IMR-90 (cell line): ENCODE measurements at regions not wholly inside any gene's neighbourhood (a gene's known extent, or its start where the extent isn't known, plus 50 kb on each side); places are given as distances from the start of the nearest gene placed in this dataset.

Source experiments
- BHLHE40 ChIP-seq: fragments of 150-350 bp; IDR thresholded peaks from 2 replicates; pipeline ENCODE4 v1.6.1; 2016; ENCODE audit warnings: mild to moderate bottlenecking, low read depth, low read length
- CEBPB ChIP-seq: IDR thresholded peaks from 2 replicates; pipeline ENCODE4 v1.6.1; 2012; ENCODE audit warnings: low read depth, low read length, improper control_type of control experiment
- MAFK ChIP-seq: IDR thresholded peaks from 2 replicates; pipeline ENCODE4 v1.6.1; 2012; ENCODE audit warnings: low read depth, low read length, improper control_type of control experiment
- MAZ ChIP-seq: IDR thresholded peaks from 2 replicates; pipeline ENCODE4 v1.6.1; 2012; ENCODE audit warnings: low read depth, mild to moderate bottlenecking, low read length, improper control_type of control experiment, moderate library complexity, borderline replicate concordance
- POLR2A ChIP-seq: IDR thresholded peaks from 2 replicates; pipeline ENCODE4 v1.6.1; 2012; ENCODE audit warnings: mild to moderate bottlenecking, low read depth, low read length
- RAD21 ChIP-seq: IDR thresholded peaks from 2 replicates; pipeline ENCODE4 v1.6.1; 2012; ENCODE audit warnings: low read length, improper control_type of control experiment
- RFX5 ChIP-seq: IDR thresholded peaks from 2 replicates; pipeline ENCODE4 v1.8.0; 2012; ENCODE audit warnings: low read depth, mild to moderate bottlenecking, low read length, moderate library complexity
- TF ChIP-seq, protein P1 (sequence below): conservative IDR thresholded peaks from 2 replicates; pipeline ENCODE4 v1.5.1; 2012; ENCODE audit warnings: mild to moderate bottlenecking, low read depth, low read length, improper control_type of control experiment
- TF ChIP-seq, protein P2 (sequence below): fragments of 150-350 bp; IDR thresholded peaks from 2 replicates; pipeline ENCODE4 v1.6.1; 2017; ENCODE audit warnings: mild to moderate bottlenecking, antibody characterized with exemption, low read length, low read depth

DNA sequence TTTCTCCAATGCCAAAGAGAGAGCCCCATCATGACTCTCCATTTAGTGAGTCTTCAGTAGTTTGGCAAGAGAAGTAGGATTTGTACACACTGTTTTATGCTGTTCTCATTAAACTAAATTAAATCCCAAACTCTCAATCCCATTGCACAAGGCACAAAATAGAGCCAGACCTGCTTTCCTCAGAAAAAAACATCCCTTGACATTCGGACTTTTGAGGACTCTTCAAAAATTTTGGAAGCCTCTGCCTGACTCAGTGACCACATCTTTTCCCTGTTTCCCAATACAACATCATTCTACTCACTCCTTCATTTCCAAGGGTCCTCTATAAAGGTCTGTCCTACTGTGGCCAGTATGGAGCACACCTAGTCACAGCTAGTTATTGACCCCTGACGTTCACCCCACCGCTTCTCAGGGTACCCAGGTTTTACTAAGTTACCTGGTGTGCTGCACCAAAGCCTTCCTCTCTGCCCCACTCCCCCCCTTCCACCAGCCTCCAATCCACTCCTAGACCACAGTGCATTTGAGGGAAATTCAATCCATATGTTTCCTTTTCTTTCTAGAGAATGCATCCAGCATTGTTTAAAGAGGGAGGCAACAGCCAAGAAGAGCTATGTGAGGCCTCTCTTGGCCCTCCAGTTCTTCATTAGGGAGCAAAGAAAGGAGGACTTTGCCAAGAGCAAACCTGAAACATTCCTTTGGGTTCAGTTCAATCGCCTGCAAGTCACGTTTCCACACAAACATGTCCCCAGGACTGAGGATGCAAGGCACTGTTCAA, 428.7 kb downstream of the PLPP3 start:
- TF ChIP-seq MAFK, result no peak
- TF ChIP-seq, protein P1, sequence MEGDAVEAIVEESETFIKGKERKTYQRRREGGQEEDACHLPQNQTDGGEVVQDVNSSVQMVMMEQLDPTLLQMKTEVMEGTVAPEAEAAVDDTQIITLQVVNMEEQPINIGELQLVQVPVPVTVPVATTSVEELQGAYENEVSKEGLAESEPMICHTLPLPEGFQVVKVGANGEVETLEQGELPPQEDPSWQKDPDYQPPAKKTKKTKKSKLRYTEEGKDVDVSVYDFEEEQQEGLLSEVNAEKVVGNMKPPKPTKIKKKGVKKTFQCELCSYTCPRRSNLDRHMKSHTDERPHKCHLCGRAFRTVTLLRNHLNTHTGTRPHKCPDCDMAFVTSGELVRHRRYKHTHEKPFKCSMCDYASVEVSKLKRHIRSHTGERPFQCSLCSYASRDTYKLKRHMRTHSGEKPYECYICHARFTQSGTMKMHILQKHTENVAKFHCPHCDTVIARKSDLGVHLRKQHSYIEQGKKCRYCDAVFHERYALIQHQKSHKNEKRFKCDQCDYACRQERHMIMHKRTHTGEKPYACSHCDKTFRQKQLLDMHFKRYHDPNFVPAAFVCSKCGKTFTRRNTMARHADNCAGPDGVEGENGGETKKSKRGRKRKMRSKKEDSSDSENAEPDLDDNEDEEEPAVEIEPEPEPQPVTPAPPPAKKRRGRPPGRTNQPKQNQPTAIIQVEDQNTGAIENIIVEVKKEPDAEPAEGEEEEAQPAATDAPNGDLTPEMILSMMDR, result no peak
- no peak for TF ChIP-seq CEBPB
- TF ChIP-seq POLR2A, result no peak
- TF ChIP-seq RFX5, result no peak
- no peak for TF ChIP-seq MAZ
- TF ChIP-seq RAD21, result no peak
- TF ChIP-seq, protein P2, sequence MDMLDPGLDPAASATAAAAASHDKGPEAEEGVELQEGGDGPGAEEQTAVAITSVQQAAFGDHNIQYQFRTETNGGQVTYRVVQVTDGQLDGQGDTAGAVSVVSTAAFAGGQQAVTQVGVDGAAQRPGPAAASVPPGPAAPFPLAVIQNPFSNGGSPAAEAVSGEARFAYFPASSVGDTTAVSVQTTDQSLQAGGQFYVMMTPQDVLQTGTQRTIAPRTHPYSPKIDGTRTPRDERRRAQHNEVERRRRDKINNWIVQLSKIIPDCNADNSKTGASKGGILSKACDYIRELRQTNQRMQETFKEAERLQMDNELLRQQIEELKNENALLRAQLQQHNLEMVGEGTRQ, result no peak
- no peak for TF ChIP-seq BHLHE40
